Upper lobe of left lung (tissue), 4 donors: ENCODE measurements at regions not wholly inside any gene's neighbourhood (a gene's known extent, or its start where the extent isn't known, plus 50 kb on each side); places are given as distances from the start of the nearest gene placed in this dataset.

Experiments used
- CTCF ChIP-seq, 6 experiments: fragments of 450-650 bp in 4 of 6; fragments of 200-600 bp in 2 of 6; sonication (generic) in 2 of 6; IDR thresholded peaks; one replicate each; pipeline ENCODE4 v1.5.1; 2016 to 2019; ENCODE audit warnings: antibody characterized with exemption in 6 of 6
- EP300 ChIP-seq, 4 donors: sonication (generic); formaldehyde crosslinking; IDR thresholded peaks; one replicate each; pipeline ENCODE4 v1.5.1; 2017; ENCODE audit warnings: antibody characterized with exemption in 4 of 4, control low read depth in 2 of 4
- POLR2A ChIP-seq, 4 donors: fragments of 450-650 bp; IDR thresholded peaks; one replicate each; pipeline ENCODE4 v1.5.1; 2016 to 2017; ENCODE audit warnings: antibody characterized with exemption in 4 of 4, mild to moderate bottlenecking in 2 of 4
- POLR2AphosphoS5 ChIP-seq, 2 donors: sonication (generic); formaldehyde crosslinking; IDR thresholded peaks; one replicate each; pipeline ENCODE4 v1.5.1; 2017; ENCODE audit warnings: antibody characterized with exemption in 2 of 2

GRCh38 chr20:58571693-58572427, 56.7 kb upstream of the APCDD1L start:
- TF ChIP-seq CTCF (IDR thresholded peaks at IDR 0.05) = no peak
- TF ChIP-seq POLR2A (IDR thresholded peaks at IDR 0.05) = no peak
- TF ChIP-seq POLR2AphosphoS5 (IDR thresholded peaks at IDR 0.05) = no peak
- no peak for TF ChIP-seq EP300 (IDR thresholded peaks at IDR 0.05)
